ENCODE measurements at regions not wholly inside any gene's neighbourhood (a gene's known extent, or its start where the extent isn't known, plus 50 kb on each side); places are given as distances from the start of the nearest gene placed in this dataset.

- ChIA-PET CTCF (no interaction called here), POLR2A (no interaction called here)
- H3F3A ChIP-seq (replicated peaks; ENCODE audit: insufficient read depth): no peaks in the 10 kb centered on the region
- H3K4me3 ChIP-seq (ENCODE audit: low read depth in 2 of 2, low read length in 1 of 2): no peak overlapping the region
- no peaks in the 10 kb centered on the region for H4K20me1 ChIP-seq (ENCODE audit: insufficient read depth)
- no peaks in the 10 kb centered on the region for H3K9me2 ChIP-seq
- 0% methylated on average over 2 of the region's 2 CpGs for WGBS (ENCODE audit: low lambda C conversion rate)
- no peaks in the 10 kb centered on the region for H3K4me1 ChIP-seq (ENCODE audit: control insufficient read depth in 1 of 2, insufficient read depth in 2 of 2, low read depth in 1 of 2, low read length in 1 of 2)
- H2AFZ ChIP-seq (ENCODE audit: low read depth): no peak overlapping the region
- no peaks in the 10 kb centered on the region for H3K9me3 ChIP-seq
- H3K9ac ChIP-seq: no peak overlapping the region
- H3K4me2 ChIP-seq: no peak overlapping the region
- DNase-seq: no peak
- no peaks in the 10 kb centered on the region for H3K36me3 ChIP-seq (replicated peaks in 1 of 2; ENCODE audit: control insufficient read depth in 1 of 2, insufficient read depth in 2 of 2, low read length in 1 of 2)
- no peak for TF ChIP-seq CTCF (IDR thresholded peaks at IDR 0.05)
- TF ChIP-seq EZH2phosphoT487 (IDR thresholded peaks at IDR 0.05; ENCODE audit: borderline replicate concordance, low read depth): no peak
- TF ChIP-seq GATA2 (CRISPR knock-in tag; IDR thresholded peaks at IDR 0.05): no peak
- TF ChIP-seq TEAD4 (IDR thresholded peaks at IDR 0.05; ENCODE audit: borderline replicate concordance, insufficient read depth): no peak
- no peak for TF ChIP-seq POLR2AphosphoS5 (IDR thresholded peaks at IDR 0.05; ENCODE audit: low read depth, low read length)
- TF ChIP-seq MEF2A (IDR thresholded peaks at IDR 0.05; ENCODE audit: borderline replicate concordance, low read depth): no peak
- no peak for TF ChIP-seq SMC3 (IDR thresholded peaks at IDR 0.05; ENCODE audit: low read depth, low read length)
- no peak overlapping the region for H3K27ac ChIP-seq (ENCODE audit: low read depth in 2 of 2, low read length in 1 of 2)
- H3K79me2 ChIP-seq (ENCODE audit: insufficient read depth): no peaks in the 10 kb centered on the region
- H3K27me3 ChIP-seq (ENCODE audit: insufficient read depth): no peaks in the 10 kb centered on the region
Measured at GRCh38 chr14:44449680-44450079, 57.4 kb downstream of the FSCB start.

GRCh38 chr14:44448951-44449358 lies 58.1 kb downstream of the FSCB start:
- WGBS (ENCODE audit: low lambda C conversion rate): 9% methylated on average over 5 of the region's 5 CpGs
- TF ChIP-seq POLR2AphosphoS5 (IDR thresholded peaks at IDR 0.05; ENCODE audit: low read depth, low read length) (no peak), FOXJ3 (CRISPR knock-in tag; IDR thresholded peaks at IDR 0.05) (no peak), RCOR1 (IDR thresholded peaks at IDR 0.05; ENCODE audit: low read length) (no peak), EP300 (IDR thresholded peaks at IDR 0.05; ENCODE audit: borderline replicate concordance in 1 of 2, low read depth in 1 of 2, low read length in 1 of 2) (no peak), ZBTB33 (IDR thresholded peaks at IDR 0.05; ENCODE audit: borderline replicate concordance, low read depth) (no peak), FOXM1 (IDR thresholded peaks at IDR 0.05; ENCODE audit: low read depth) (no peak), IRF3 (IDR thresholded peaks at IDR 0.05; ENCODE audit: low read depth, low read length) (no peak), JUND (IDR thresholded peaks at IDR 0.05) (no peak), TAF1 (IDR thresholded peaks at IDR 0.05; ENCODE audit: borderline replicate concordance, low read depth, low read length) (no peak), MAX (IDR thresholded peaks at IDR 0.05; ENCODE audit: low read depth) (no peak), RFX5 (IDR thresholded peaks at IDR 0.05; ENCODE audit: low read length) (no peak), GABPA (IDR thresholded peaks at IDR 0.05; ENCODE audit: low read depth) (no peak)
- Histone ChIP-seq H2AFZ (ENCODE audit: low read depth) (no peak overlapping the region), H4K20me1 (ENCODE audit: insufficient read depth) (no peaks in the 10 kb centered on the region), H3K27ac (ENCODE audit: low read depth in 2 of 2, low read length in 1 of 2) (no peak overlapping the region), H3K27me3 (ENCODE audit: insufficient read depth) (no peaks in the 10 kb centered on the region), H3K79me2 (ENCODE audit: insufficient read depth) (no peaks in the 10 kb centered on the region), H3K4me1 (ENCODE audit: control insufficient read depth in 1 of 2, insufficient read depth in 2 of 2, low read depth in 1 of 2, low read length in 1 of 2) (no peaks in the 10 kb centered on the region), H3K9ac (no peak overlapping the region), H3K4me2 (no peak overlapping the region), H3F3A (replicated peaks; ENCODE audit: insufficient read depth) (no peaks in the 10 kb centered on the region), H3K9me2 (no peaks in the 10 kb centered on the region), H3K36me3 (replicated peaks in 1 of 2; ENCODE audit: control insufficient read depth in 1 of 2, insufficient read depth in 2 of 2, low read length in 1 of 2) (no peaks in the 10 kb centered on the region), H3K4me3 (ENCODE audit: low read depth in 2 of 2, low read length in 1 of 2) (no peak overlapping the region), H3K9me3 (no peaks in the 10 kb centered on the region)
- ChIA-PET POLR2A (no interaction called here), CTCF (no interaction called here)
- no peak for DNase-seq

All from SK-N-SH (cell line).